IMR-90 (cell line): ENCODE measurements at regions not wholly inside any gene's neighbourhood (a gene's known extent, or its start where the extent isn't known, plus 50 kb on each side); places are given as distances from the start of the nearest gene placed in this dataset.

Experiments
- ATAC-seq: fragments of 200-7000 bp; cut with Tn5 transposase; 2 replicates; pipeline ENCODE4 v1.9.1; 2020; ENCODE audit warnings: low read depth, mild to moderate bottlenecking, moderate library complexity
- BruUV-seq: library from RNA; stranded (reverse); fragments of 400-500 nt; replicated peaks from 2 replicates; lab custom pipeline; 2021; lab: Mats Ljungman, UMichigan
- CTCF ChIA-PET: fragments of 300-600 bp; formaldehyde crosslinking; extraction: SDS; loops from one replicate; lab custom pipeline; 2021; ENCODE audit warnings: antibody characterized with exemption; lab: Yijun Ruan, JAX
- POLR2A ChIA-PET: fragments of 300-600 bp; sonication (Branson Sonifier 250); formaldehyde crosslinking; loops from one replicate; lab custom pipeline; 2022; ENCODE audit warnings: antibody characterized with exemption; ENCODE audit not compliant: unreplicated experiment; lab: Charles Lee
- DNase-seq: peaks from one replicate; pipeline ENCODE4 v3.0.0; 2013
- H2AFZ ChIP-seq: replicated peaks from 2 replicates; pipeline ENCODE3; 2013; ENCODE audit warnings: low read length, mild to moderate bottlenecking; ENCODE audit not compliant: poor library complexity
- H2AK5ac ChIP-seq: 2 replicates; pipeline ENCODE4 v1.6.1; 2013; ENCODE audit warnings: low read depth, low read length, inconsistent platforms
- H2AK9ac ChIP-seq: replicated peaks from 2 replicates; pipeline ENCODE3; 2013; ENCODE audit warnings: mild to moderate bottlenecking, low read depth, low read length, moderate library complexity; ENCODE audit not compliant: poor library complexity
- H2BK120ac ChIP-seq: 2 replicates; pipeline ENCODE4 v1.6.1; 2013; ENCODE audit warnings: low read depth, low read length, inconsistent platforms
- H2BK15ac ChIP-seq: 3 replicates; pipeline ENCODE4 v1.6.1; 2013; ENCODE audit warnings: low read depth, low read length, inconsistent platforms
- H2BK20ac ChIP-seq: 2 replicates; pipeline ENCODE4 v1.6.1; 2013; ENCODE audit warnings: low read depth, mild to moderate bottlenecking, inconsistent platforms, low read length, moderate library complexity
- H2BK5ac ChIP-seq: 2 replicates; pipeline ENCODE4 v1.6.1; 2013; ENCODE audit warnings: mild to moderate bottlenecking, low read depth, low read length, inconsistent platforms; ENCODE audit not compliant: poor library complexity, severe bottlenecking
- H3K14ac ChIP-seq: replicated peaks from 2 replicates; pipeline ENCODE4 v1.6.1; 2013; ENCODE audit warnings: low read depth, low read length, inconsistent platforms
- H3K18ac ChIP-seq: 2 replicates; pipeline ENCODE4 v1.6.1; 2013; ENCODE audit warnings: low read depth, low read length, control low read depth
- H3K23ac ChIP-seq: 2 replicates; pipeline ENCODE4 v1.6.1; 2013; ENCODE audit warnings: low read depth, low read length, inconsistent platforms
- H3K27ac ChIP-seq: 2 replicates; pipeline ENCODE4 v1.5.1; 2013; ENCODE audit warnings: mild to moderate bottlenecking, control low read depth, low read length; ENCODE audit not compliant: insufficient read depth
- H3K27me3 ChIP-seq: 2 replicates; pipeline ENCODE4 v1.6.1; 2013; ENCODE audit warnings: low read length; ENCODE audit not compliant: control insufficient read depth, insufficient read depth
- H3K36me3 ChIP-seq: 2 replicates; pipeline ENCODE4 v1.6.1; 2013; ENCODE audit warnings: low read length, mixed read lengths; ENCODE audit not compliant: control insufficient read depth, insufficient read depth
- H3K4ac ChIP-seq: 2 replicates; pipeline ENCODE4 v1.6.1; 2013; ENCODE audit warnings: low read depth, low read length, inconsistent platforms
- H3K4me1 ChIP-seq: 2 replicates; pipeline ENCODE4 v1.6.1; 2013; ENCODE audit warnings: low read length, mixed read lengths; ENCODE audit not compliant: control insufficient read depth, insufficient read depth
- H3K4me2 ChIP-seq: 2 replicates; pipeline ENCODE4 v1.6.1; 2013; ENCODE audit warnings: low read depth, mild to moderate bottlenecking, control low read depth, low read length, moderate library complexity
- H3K4me3 ChIP-seq: 2 replicates; pipeline ENCODE4 v1.5.1; 2013; ENCODE audit warnings: low read depth, mild to moderate bottlenecking, control low read depth, low read length, moderate library complexity; ENCODE audit not compliant: insufficient read depth
- H3K56ac ChIP-seq: 2 replicates; pipeline ENCODE4 v1.6.1; 2013; ENCODE audit warnings: low read length, inconsistent platforms; ENCODE audit not compliant: insufficient read depth; ENCODE audit errors: extremely low read depth
- H3K79me1 ChIP-seq, 2 experiments: 2 replicates each; pipeline ENCODE4 v1.6.1; 2013; ENCODE audit warnings: low read length in 2 of 2, inconsistent platforms in 1 of 2, low read depth in 1 of 2
- H3K9ac ChIP-seq: 2 replicates; pipeline ENCODE4 v1.6.1; 2013; ENCODE audit warnings: low read depth, low read length, control low read depth
- H3K9me1 ChIP-seq: 2 replicates; pipeline ENCODE4 v1.6.1; 2013; ENCODE audit warnings: low read length, inconsistent platforms; ENCODE audit not compliant: insufficient read depth
- H3K9me3 ChIP-seq: 2 replicates; pipeline ENCODE4 v1.6.1; 2013; ENCODE audit warnings: low read length; ENCODE audit not compliant: control insufficient read depth, insufficient read depth
- H4K20me1 ChIP-seq: 2 replicates; pipeline ENCODE4 v1.6.1; 2013; ENCODE audit warnings: low read length, inconsistent platforms; ENCODE audit not compliant: insufficient read depth
- H4K5ac ChIP-seq: 2 replicates; pipeline ENCODE4 v1.6.1; 2013; ENCODE audit warnings: mild to moderate bottlenecking, low read depth, low read length, control low read depth
- H4K8ac ChIP-seq, 2 experiments: 2 replicates each; pipeline ENCODE4 v1.6.1; 2013; ENCODE audit warnings: low read depth in 2 of 2, low read length in 2 of 2, control low read depth in 1 of 2, inconsistent platforms in 1 of 2
- H4K91ac ChIP-seq: 2 replicates; pipeline ENCODE4 v1.6.1; 2013; ENCODE audit warnings: low read depth, low read length, inconsistent platforms; ENCODE audit not compliant: insufficient read depth
- BHLHE40 ChIP-seq: fragments of 150-350 bp; IDR thresholded peaks from 2 replicates; pipeline ENCODE4 v1.6.1; 2016; ENCODE audit warnings: mild to moderate bottlenecking, low read depth, low read length
- CEBPB ChIP-seq: IDR thresholded peaks from 2 replicates; pipeline ENCODE4 v1.6.1; 2012; ENCODE audit warnings: low read depth, low read length, improper control_type of control experiment
- CHD1 ChIP-seq: IDR thresholded peaks from 2 replicates; pipeline ENCODE4 v1.6.1; 2012; ENCODE audit warnings: low read depth, low read length, improper control_type of control experiment
- FOS ChIP-seq: fragments of 150-350 bp; IDR thresholded peaks from 2 replicates; pipeline ENCODE4 v1.6.1; 2016; ENCODE audit warnings: low read depth, low read length
- MAFK ChIP-seq: IDR thresholded peaks from 2 replicates; pipeline ENCODE4 v1.6.1; 2012; ENCODE audit warnings: low read depth, low read length, improper control_type of control experiment
- MAZ ChIP-seq: IDR thresholded peaks from 2 replicates; pipeline ENCODE4 v1.6.1; 2012; ENCODE audit warnings: low read depth, mild to moderate bottlenecking, low read length, improper control_type of control experiment, moderate library complexity, borderline replicate concordance
- MXI1 ChIP-seq: IDR thresholded peaks from 2 replicates; pipeline ENCODE4 v1.6.1; 2012; ENCODE audit warnings: low read depth, mild to moderate bottlenecking, low read length, moderate library complexity, borderline replicate concordance
- NFE2L2 ChIP-seq: fragments of 150-350 bp; IDR thresholded peaks from 2 replicates; pipeline ENCODE4 v1.6.1; 2016; ENCODE audit warnings: low read depth, mild to moderate bottlenecking, low read length
- POLR2A ChIP-seq: IDR thresholded peaks from 2 replicates; pipeline ENCODE4 v1.6.1; 2012; ENCODE audit warnings: mild to moderate bottlenecking, low read depth, low read length
- RAD21 ChIP-seq: IDR thresholded peaks from 2 replicates; pipeline ENCODE4 v1.6.1; 2012; ENCODE audit warnings: low read length, improper control_type of control experiment
- RCOR1 ChIP-seq: IDR thresholded peaks from 2 replicates; pipeline ENCODE4 v1.6.1; 2012; ENCODE audit warnings: mild to moderate bottlenecking, low read length, improper control_type of control experiment; ENCODE audit not compliant: insufficient replicate concordance
- RFX5 ChIP-seq: IDR thresholded peaks from 2 replicates; pipeline ENCODE4 v1.8.0; 2012; ENCODE audit warnings: low read depth, mild to moderate bottlenecking, low read length, moderate library complexity
- SMC3 ChIP-seq: fragments of 150-350 bp; IDR thresholded peaks from 2 replicates; pipeline ENCODE4 v1.6.1; 2016; ENCODE audit warnings: low read depth, mild to moderate bottlenecking, antibody characterized with exemption, low read length, moderate library complexity
- WGBS, 2 experiments: methylation state at CpG; one replicate each; pipeline versions ENCODE4 v1.1.5 to v1.1.7; 2013; ENCODE audit warnings: missing lambda C conversion rate in 2 of 2; ENCODE audit not compliant: insufficient read length in 1 of 2; ENCODE audit errors: extremely low coverage in 2 of 2; 5-methylcytosine and 5-hydroxymethylcytosine counted together
- dilution Hi-C: fragments of 300-500 bp; cut with HindIII; formaldehyde crosslinking; loops from one replicate; pipeline ENCODE4 v1.14.3; 2018; ENCODE audit warnings: low sequenced_read_pairs; ENCODE audit not compliant: unreplicated experiment
- in situ Hi-C: fragments of 300-500 bp; cut with MboI; formaldehyde crosslinking; loops from 3 replicates; pipeline ENCODE4 v1.14.3; 2019; ENCODE audit warnings: low sequenced_read_pairs, inconsistent platforms, mixed read lengths
- intact Hi-C: fragments of 100-400 bp; cut with micrococcal nuclease; formaldehyde crosslinking; loops from 2 replicates; pipeline ENCODE4 v1.10.0; 2022
- TF ChIP-seq, protein P1 (sequence below): fragments of 150-350 bp; IDR thresholded peaks from 2 replicates; pipeline ENCODE4 v1.6.1; 2017; ENCODE audit warnings: mild to moderate bottlenecking, antibody characterized with exemption, low read length, low read depth
- TF ChIP-seq, protein P2 (sequence below): fragments of 150-350 bp; IDR thresholded peaks from 2 replicates; pipeline ENCODE4 v1.6.1; 2016; ENCODE audit warnings: low read depth, mild to moderate bottlenecking, low read length, moderate library complexity, borderline replicate concordance
- TF ChIP-seq, protein P3 (sequence below): conservative IDR thresholded peaks from 2 replicates; pipeline ENCODE4 v1.5.1; 2012; ENCODE audit warnings: mild to moderate bottlenecking, low read depth, low read length, improper control_type of control experiment

DNA sequence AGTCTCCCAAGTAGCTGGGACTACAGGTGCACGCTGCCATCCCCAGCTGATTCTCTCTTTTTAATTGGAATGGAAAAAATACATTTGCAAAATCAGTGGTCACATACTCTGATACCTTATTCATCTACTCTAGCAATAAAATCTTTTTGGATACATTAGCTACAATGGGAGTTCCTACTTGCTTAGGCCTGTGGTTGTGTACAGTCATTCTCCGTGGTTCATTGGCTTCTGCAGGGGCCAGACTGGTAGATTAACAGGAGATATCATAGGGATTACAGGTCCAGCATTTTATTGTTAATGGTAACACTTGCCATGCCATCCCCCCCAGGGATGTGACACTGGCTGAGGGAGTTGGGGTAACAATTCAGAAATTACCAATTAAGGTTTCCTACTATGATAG, 140.0 kb downstream of the ADAMTS15 start:
- ChIA-PET CTCF (no interaction called here), POLR2A (no interaction called here)
- H2BK15ac ChIP-seq, result no peak overlapping the region
- ATAC-seq, result no peak
- no peak overlapping the region for H3K4me2 ChIP-seq
- no CpG with 5 or more reads among the region's 2 CpGs for WGBS, 2 experiments
- in situ Hi-C loops, result no loop called here
- no peak overlapping the region for H3K56ac ChIP-seq
- H3K4ac ChIP-seq, result no peak overlapping the region
- no peaks in the 10 kb centered on the region for H3K79me1 ChIP-seq
- no peaks in the 10 kb centered on the region for H3K9me1 ChIP-seq
- no peak overlapping the region for H4K8ac ChIP-seq
- no peak for DNase-seq
- H2BK20ac ChIP-seq, result no peak overlapping the region
- no peak overlapping the region for H4K91ac ChIP-seq
- H2BK120ac ChIP-seq, result no peak overlapping the region
- no peak overlapping the region for H3K9ac ChIP-seq
- H2AK9ac ChIP-seq, result no peak overlapping the region
- 0 out of 2 replicates have a peak, but pooled peaks cover 3% of the 10 kb centered on the region for H3K4me1 ChIP-seq
- no peaks in the 10 kb centered on the region for H4K20me1 ChIP-seq
- H3K14ac ChIP-seq, result no peak overlapping the region
- peaks cover 4% of the 10 kb centered on the region; the same call in 1 of the 2 replicates for H3K9me3 ChIP-seq
- intact Hi-C loops, result no loop called here
- no peak for TF ChIP-seq CEBPB
- TF ChIP-seq, protein P1, sequence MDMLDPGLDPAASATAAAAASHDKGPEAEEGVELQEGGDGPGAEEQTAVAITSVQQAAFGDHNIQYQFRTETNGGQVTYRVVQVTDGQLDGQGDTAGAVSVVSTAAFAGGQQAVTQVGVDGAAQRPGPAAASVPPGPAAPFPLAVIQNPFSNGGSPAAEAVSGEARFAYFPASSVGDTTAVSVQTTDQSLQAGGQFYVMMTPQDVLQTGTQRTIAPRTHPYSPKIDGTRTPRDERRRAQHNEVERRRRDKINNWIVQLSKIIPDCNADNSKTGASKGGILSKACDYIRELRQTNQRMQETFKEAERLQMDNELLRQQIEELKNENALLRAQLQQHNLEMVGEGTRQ, result no peak
- TF ChIP-seq NFE2L2, result no peak
- no peak for TF ChIP-seq POLR2A
- TF ChIP-seq MXI1, result no peak
- no peak for TF ChIP-seq CHD1
- TF ChIP-seq FOS, result no peak
- TF ChIP-seq MAZ, result no peak
- TF ChIP-seq, protein P2, sequence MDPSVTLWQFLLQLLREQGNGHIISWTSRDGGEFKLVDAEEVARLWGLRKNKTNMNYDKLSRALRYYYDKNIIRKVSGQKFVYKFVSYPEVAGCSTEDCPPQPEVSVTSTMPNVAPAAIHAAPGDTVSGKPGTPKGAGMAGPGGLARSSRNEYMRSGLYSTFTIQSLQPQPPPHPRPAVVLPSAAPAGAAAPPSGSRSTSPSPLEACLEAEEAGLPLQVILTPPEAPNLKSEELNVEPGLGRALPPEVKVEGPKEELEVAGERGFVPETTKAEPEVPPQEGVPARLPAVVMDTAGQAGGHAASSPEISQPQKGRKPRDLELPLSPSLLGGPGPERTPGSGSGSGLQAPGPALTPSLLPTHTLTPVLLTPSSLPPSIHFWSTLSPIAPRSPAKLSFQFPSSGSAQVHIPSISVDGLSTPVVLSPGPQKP, result no peak
- no peak for TF ChIP-seq RFX5
- TF ChIP-seq, protein P3, sequence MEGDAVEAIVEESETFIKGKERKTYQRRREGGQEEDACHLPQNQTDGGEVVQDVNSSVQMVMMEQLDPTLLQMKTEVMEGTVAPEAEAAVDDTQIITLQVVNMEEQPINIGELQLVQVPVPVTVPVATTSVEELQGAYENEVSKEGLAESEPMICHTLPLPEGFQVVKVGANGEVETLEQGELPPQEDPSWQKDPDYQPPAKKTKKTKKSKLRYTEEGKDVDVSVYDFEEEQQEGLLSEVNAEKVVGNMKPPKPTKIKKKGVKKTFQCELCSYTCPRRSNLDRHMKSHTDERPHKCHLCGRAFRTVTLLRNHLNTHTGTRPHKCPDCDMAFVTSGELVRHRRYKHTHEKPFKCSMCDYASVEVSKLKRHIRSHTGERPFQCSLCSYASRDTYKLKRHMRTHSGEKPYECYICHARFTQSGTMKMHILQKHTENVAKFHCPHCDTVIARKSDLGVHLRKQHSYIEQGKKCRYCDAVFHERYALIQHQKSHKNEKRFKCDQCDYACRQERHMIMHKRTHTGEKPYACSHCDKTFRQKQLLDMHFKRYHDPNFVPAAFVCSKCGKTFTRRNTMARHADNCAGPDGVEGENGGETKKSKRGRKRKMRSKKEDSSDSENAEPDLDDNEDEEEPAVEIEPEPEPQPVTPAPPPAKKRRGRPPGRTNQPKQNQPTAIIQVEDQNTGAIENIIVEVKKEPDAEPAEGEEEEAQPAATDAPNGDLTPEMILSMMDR, result no peak
- no peak for TF ChIP-seq RAD21
- no peak for TF ChIP-seq RCOR1
- no peak for TF ChIP-seq BHLHE40
- TF ChIP-seq MAFK, result no peak
- TF ChIP-seq SMC3, result no peak
- no peak overlapping the region for H3K27ac ChIP-seq
- H2AK5ac ChIP-seq, result no peak overlapping the region
- H4K5ac ChIP-seq, result no peak overlapping the region
- H3K23ac ChIP-seq, result no peak overlapping the region
- H3K27me3 ChIP-seq, result no peaks in the 10 kb centered on the region
- H3K18ac ChIP-seq, result no peak overlapping the region
- no TSS peak for BruUV-seq
- H3K36me3 ChIP-seq, result no peaks in the 10 kb centered on the region
- H2AFZ ChIP-seq, result no peak overlapping the region
- H3K4me3 ChIP-seq, result no peak overlapping the region
- H2BK5ac ChIP-seq, result no peak overlapping the region
- dilution Hi-C loops, result no loop called here
